A549 (cell line): ENCODE measurements at regions not wholly inside any gene's neighbourhood (a gene's known extent, or its start where the extent isn't known, plus 50 kb on each side); places are given as distances from the start of the nearest gene placed in this dataset.

Experiments used
- ATAC-seq, 2 experiments: fragments of 200-7000 bp in 1 of 2; fragments of >200 bp in 1 of 2; cut with Nextera tagmentation in 1 of 2; cut with Tn5 transposase in 1 of 2; 3 replicates each; pipeline versions ENCODE4 v1.8.0 to v1.9.1; 2018 to 2020; ENCODE audit warnings: mild to moderate bottlenecking in 1 of 2, moderate library complexity in 1 of 2
- CTCF ChIA-PET: fragments of 300-600 bp; sonication (Branson Sonifier 250); formaldehyde crosslinking; extraction: SDS; loops from one replicate; lab custom pipeline; 2021; ENCODE audit warnings: antibody characterized with exemption, inconsistent platforms; lab: Yijun Ruan, JAX
- POLR2A ChIA-PET: fragments of 350-600 bp; formaldehyde crosslinking; extraction: SDS; loops from one replicate; lab custom pipeline; 2021; ENCODE audit warnings: antibody characterized with exemption, inconsistent platforms; lab: Yijun Ruan, JAX
- DNase-seq, 2 experiments: peaks; one replicate each; pipeline versions ENCODE4 v3.0.0 to v3.0.0-alpha.2; 2011 to 2016; ENCODE audit warnings: low read depth in 1 of 2, low spot score in 1 of 2
- FAIRE-seq: peaks from 2 replicates; lab custom pipeline; 2011; peaks lifted over from hg19 to GRCh38; lab: Jason Lieb, UNC
- H3K27ac ChIP-seq, 2 experiments: fragments of >200 bp; sonication (Bioruptor Twin); formaldehyde crosslinking; 3 replicates each; pipeline ENCODE4 v1.5.1; 2016 to 2017
- H3K4me1 ChIP-seq: fragments of >200 bp; sonication (Bioruptor Twin); formaldehyde crosslinking; 3 replicates; pipeline ENCODE4 v1.6.1; 2016
- H3K4me2 ChIP-seq: fragments of >200 bp; sonication (Bioruptor Twin); formaldehyde crosslinking; 3 replicates; pipeline ENCODE4 v1.6.1; 2016
- H3K4me3 ChIP-seq: fragments of >200 bp; sonication (Bioruptor Twin); formaldehyde crosslinking; 3 replicates; pipeline ENCODE4 v1.5.1; 2016
- H3K9me3 ChIP-seq: fragments of >200 bp; sonication (Bioruptor Twin); formaldehyde crosslinking; 3 replicates; pipeline ENCODE4 v1.6.1; 2016
- ATOH8 ChIP-seq: fragments of 250-450 bp; sonication (Bioruptor Pico); IDR thresholded peaks from 2 replicates; pipeline ENCODE4 v1.5.0; 2020; ENCODE audit warnings: low read depth, mild to moderate bottlenecking, moderate library complexity
- CBX2 ChIP-seq: fragments of 200-600 bp; sonication (generic); IDR thresholded peaks from 2 replicates; pipeline ENCODE4 v1.6.1; 2016; ENCODE audit warnings: low read depth, mild to moderate bottlenecking, borderline replicate concordance
- E2F6 ChIP-seq: IDR thresholded peaks from 2 replicates; pipeline ENCODE4 v1.6.1; 2012; ENCODE audit warnings: low read depth, borderline replicate concordance
- EHF ChIP-seq: fragments of 250-450 bp; sonication (Bioruptor Pico); IDR thresholded peaks from 2 replicates; pipeline ENCODE4 v1.5.0; 2020; ENCODE audit warnings: mild to moderate bottlenecking
- EHMT2 ChIP-seq: fragments of 200-600 bp; sonication (generic); IDR thresholded peaks from 2 replicates; pipeline ENCODE4 v1.6.1; 2016; ENCODE audit warnings: antibody characterized with exemption, low read depth, mild to moderate bottlenecking, moderate library complexity
- ELK1 ChIP-seq: fragments of 150-350 bp; IDR thresholded peaks from 2 replicates; pipeline ENCODE4 v1.6.1; 2014; ENCODE audit warnings: low read depth, mild to moderate bottlenecking, low read length
- ESRRA ChIP-seq: fragments of 150-350 bp; IDR thresholded peaks from 2 replicates; pipeline ENCODE4 v1.6.1; 2014; ENCODE audit warnings: mild to moderate bottlenecking, low read length, borderline replicate concordance
- FOSL2 ChIP-seq, 2 experiments: fragments of 450-650 bp in 1 of 2; fragments of >200 bp in 1 of 2; sonication (Bioruptor Twin) in 1 of 2; formaldehyde crosslinking; IDR thresholded peaks; 2 replicates each; pipeline versions ENCODE4 v1.5.0 to v1.6.1; 2016 to 2020; ENCODE audit warnings: mild to moderate bottlenecking in 1 of 2, moderate library complexity in 1 of 2
- HDAC2 ChIP-seq: fragments of 200-600 bp; sonication (generic); IDR thresholded peaks from 2 replicates; pipeline ENCODE4 v1.6.1; 2016
- HEYL ChIP-seq: fragments of 250-450 bp; sonication (Bioruptor Pico); IDR thresholded peaks from 2 replicates; pipeline ENCODE4 v1.8.0; 2021; ENCODE audit warnings: mild to moderate bottlenecking, moderate library complexity
- HOXA7 ChIP-seq: fragments of 250-450 bp; sonication (Bioruptor Pico); IDR thresholded peaks from 2 replicates; pipeline ENCODE4 v1.5.0; 2020; ENCODE audit warnings: mild to moderate bottlenecking, moderate library complexity
- JUN ChIP-seq, 2 experiments: fragments of >200 bp; sonication (Bioruptor Twin); formaldehyde crosslinking; IDR thresholded peaks; 2 replicates in 1 of 2; 3 replicates in 1 of 2; pipeline ENCODE4 v1.6.1; 2016 to 2017
- JUNB ChIP-seq: fragments of >200 bp; sonication (Bioruptor Twin); formaldehyde crosslinking; IDR thresholded peaks from 2 replicates; pipeline ENCODE4 v1.6.1; 2016
- MAFK ChIP-seq: fragments of 450-650 bp; IDR thresholded peaks from 2 replicates; pipeline ENCODE4 v1.6.1; 2014; ENCODE audit not compliant: partially characterized antibody
- MAZ ChIP-seq: fragments of 150-350 bp; IDR thresholded peaks from 2 replicates; pipeline ENCODE4 v1.6.1; 2014; ENCODE audit warnings: antibody characterized with exemption, low read depth, low read length, borderline replicate concordance
- NFE2L2 ChIP-seq: fragments of 150-350 bp; conservative IDR thresholded peaks from 2 replicates; pipeline ENCODE4 v1.6.1; 2014; ENCODE audit warnings: low read length
- PBX3 ChIP-seq: IDR thresholded peaks from 2 replicates; pipeline ENCODE4 v1.6.1; 2012
- POLR2AphosphoS2 ChIP-seq: conservative IDR thresholded peaks from 2 replicates; pipeline ENCODE4 v1.6.1; 2012; ENCODE audit warnings: low read length, improper control_type of control experiment, inconsistent platforms
- RAD21 ChIP-seq, 2 experiments: fragments of >200 bp in 1 of 2; sonication (Bioruptor Twin) in 1 of 2; formaldehyde crosslinking in 1 of 2; IDR thresholded peaks in 1 of 2; conservative IDR thresholded peaks in 1 of 2; 2 replicates in 1 of 2; 3 replicates in 1 of 2; pipeline ENCODE4 v1.6.1; 2012 to 2018; ENCODE audit warnings: inconsistent platforms in 1 of 2
- RARB ChIP-seq: fragments of 250-450 bp; sonication (Bioruptor Pico); IDR thresholded peaks from 2 replicates; pipeline ENCODE4 v1.8.0; 2021; ENCODE audit warnings: mild to moderate bottlenecking, moderate library complexity
- RNF2 ChIP-seq: fragments of 200-600 bp; sonication (generic); IDR thresholded peaks from 2 replicates; pipeline ENCODE4 v1.6.1; 2016; ENCODE audit warnings: low read depth, mild to moderate bottlenecking, antibody characterized with exemption, moderate library complexity, borderline replicate concordance
- SMC3 ChIP-seq: fragments of >200 bp; sonication (Bioruptor Twin); formaldehyde crosslinking; IDR thresholded peaks from 3 replicates; pipeline ENCODE4 v1.6.1; 2018; ENCODE audit warnings: inconsistent platforms
- TP53 ChIP-seq: fragments of 250-450 bp; sonication (Bioruptor Pico); IDR thresholded peaks from 2 replicates; pipeline ENCODE4 v1.5.0; 2021; ENCODE audit warnings: mild to moderate bottlenecking, moderate library complexity
- ZFP36 ChIP-seq: fragments of 450-650 bp; IDR thresholded peaks from 2 replicates; pipeline ENCODE4 v1.6.1; 2014; ENCODE audit warnings: borderline replicate concordance; ENCODE audit not compliant: partially characterized antibody
- WGBS: methylation state at CpG from one replicate; pipeline ENCODE4 v1.1.6; 2017; ENCODE audit errors: missing lambda C conversion rate; 5-methylcytosine and 5-hydroxymethylcytosine counted together

- CTCF ChIA-PET = interaction anchor here (0.9 to 1.1 kb wide), 2 partner anchors 15 to 23 kb away, joined by 3 to 5 read pairs; no protein-coding TSS in a partner anchor
- no peak for FAIRE-seq
Measured at GRCh38 chr22:25346859-25347751, 127.7 kb downstream of the CRYBB2 start.

GRCh38 chr22:25347752-25348102, 128.3 kb downstream of the CRYBB2 start:
- Histone ChIP-seq H3K4me2 (no peak overlapping the region), H3K9me3 (no peaks in the 10 kb centered on the region), H3K4me3 (no peak overlapping the region), H3K4me1 (no peaks in the 10 kb centered on the region), H3K27ac (no peak overlapping the region)
- CTCF ChIA-PET = no interaction called here
- DNase-seq (no peak), FAIRE-seq (no peak), ATAC-seq (no peak)
- WGBS = 87% methylated on average over 3 of the region's 3 CpGs
- POLR2A ChIA-PET = no interaction called here
- TF ChIP-seq SMC3 = no peak
- TF ChIP-seq JUNB = no peak
- no peak for TF ChIP-seq CBX2
- TF ChIP-seq ZFP36 = no peak
- TF ChIP-seq RARB (CRISPR knock-in tag) = no peak
- no peak for TF ChIP-seq E2F6
- no peak for TF ChIP-seq MAFK
- no peak for TF ChIP-seq ESRRA
- no peak for TF ChIP-seq FOSL2 (IDR thresholded peaks at IDR 0.05)
- no peak for TF ChIP-seq FOSL2 (CRISPR knock-in tag; IDR thresholded peaks at IDR 0.05)

More at GRCh38 chr22:25346859-25347751, 127.7 kb downstream of the CRYBB2 start:
- POLR2A ChIA-PET = no interaction called here
- no peak for TF ChIP-seq EHMT2
- no peak for TF ChIP-seq TP53 (CRISPR knock-in tag)
- TF ChIP-seq RAD21 (conservative IDR thresholded peaks at IDR 0.05 in 1 of 2, IDR thresholded peaks at IDR 0.05 in 1 of 2) = no peak
- TF ChIP-seq POLR2AphosphoS2 = no peak
- TF ChIP-seq HOXA7 (CRISPR knock-in tag) = no peak
- TF ChIP-seq NFE2L2 = no peak
- no peak for TF ChIP-seq HEYL
- no peak for TF ChIP-seq SMC3
- TF ChIP-seq ELK1 = no peak
- no peak for TF ChIP-seq JUN (IDR thresholded peaks at IDR 0.05)
- TF ChIP-seq ATOH8 (CRISPR knock-in tag) = no peak
- TF ChIP-seq HDAC2 = no peak
- no peak for TF ChIP-seq CBX2
- TF ChIP-seq RARB (CRISPR knock-in tag) = no peak
- no peak for TF ChIP-seq PBX3
- no peak for TF ChIP-seq MAZ
- TF ChIP-seq RNF2 = no peak
- TF ChIP-seq EHF = no peak
- Histone ChIP-seq H3K9me3 (no peaks in the 10 kb centered on the region), H3K4me3 (no peak overlapping the region), H3K27ac (no peak overlapping the region), H3K4me2 (no peak overlapping the region), H3K4me1 (no peaks in the 10 kb centered on the region)
- DNase-seq (no peak), ATAC-seq (no peak)
- WGBS = 92% methylated on average over 12 of the region's 29 CpGs
